Mesendoderm (in vitro differentiated cells): ENCODE measurements at regions not wholly inside any gene's neighbourhood (a gene's known extent, or its start where the extent isn't known, plus 50 kb on each side); places are given as distances from the start of the nearest gene placed in this dataset.
A peak's percentile ranks its signal among the peaks of the same experiment; 100 is the strongest.

Experiments used
- DNase-seq: peaks from one replicate; pipeline ENCODE4 v3.0.0; 2013
- H2AK5ac ChIP-seq: 2 replicates; pipeline ENCODE4 v1.6.1; 2013; ENCODE audit warnings: low read length, inconsistent platforms
- H2BK120ac ChIP-seq: 2 replicates; pipeline ENCODE4 v1.6.1; 2013; ENCODE audit warnings: low read depth, mild to moderate bottlenecking, low read length, moderate library complexity, mixed read lengths
- H2BK15ac ChIP-seq: replicated peaks from 2 replicates; pipeline ENCODE4 v1.6.1; 2013; ENCODE audit warnings: low read depth, mild to moderate bottlenecking, moderate library complexity
- H2BK5ac ChIP-seq: 2 replicates; pipeline ENCODE4 v1.6.1; 2013; ENCODE audit warnings: low read length, inconsistent platforms
- H3K18ac ChIP-seq: 2 replicates; pipeline ENCODE4 v1.6.1; 2013; ENCODE audit warnings: mild to moderate bottlenecking, low read length, mixed read lengths
- H3K23ac ChIP-seq: one replicate; pipeline ENCODE4 v1.6.1; 2013; ENCODE audit warnings: low read length
- H3K27ac ChIP-seq: 2 replicates; pipeline ENCODE4 v1.5.1; 2013; ENCODE audit warnings: low read depth, mild to moderate bottlenecking, inconsistent platforms, low read length, moderate library complexity
- H3K27me3 ChIP-seq: 2 replicates; pipeline ENCODE4 v1.6.1; 2013; ENCODE audit warnings: low read length, control low read depth, mild to moderate bottlenecking, inconsistent platforms; ENCODE audit not compliant: insufficient read depth, poor library complexity
- H3K36me3 ChIP-seq: 2 replicates; pipeline ENCODE4 v1.6.1; 2013; ENCODE audit warnings: low read length, inconsistent platforms; ENCODE audit not compliant: control insufficient read depth, insufficient read depth
- H3K4ac ChIP-seq: one replicate; pipeline ENCODE4 v1.6.1; 2013; ENCODE audit warnings: low read depth, mild to moderate bottlenecking, low read length, moderate library complexity
- H3K4me1 ChIP-seq: 2 replicates; pipeline ENCODE4 v1.6.1; 2013; ENCODE audit warnings: low read depth, low read length, inconsistent platforms; ENCODE audit not compliant: control insufficient read depth
- H3K4me2 ChIP-seq: 2 replicates; pipeline ENCODE4 v1.6.1; 2013; ENCODE audit warnings: low read length
- H3K4me3 ChIP-seq: 2 replicates; pipeline ENCODE4 v1.5.1; 2013; ENCODE audit warnings: mild to moderate bottlenecking, low read length
- H3K56ac ChIP-seq: one replicate; pipeline ENCODE4 v1.6.1; 2013; ENCODE audit warnings: low read length
- H3K79me1 ChIP-seq: 2 replicates; pipeline ENCODE4 v1.6.1; 2013; ENCODE audit warnings: low read length, inconsistent platforms
- H3K79me2 ChIP-seq: 2 replicates; pipeline ENCODE4 v1.6.1; 2013; ENCODE audit warnings: mild to moderate bottlenecking, low read length; ENCODE audit not compliant: control insufficient read depth, insufficient read depth
- H3K9ac ChIP-seq: 2 replicates; pipeline ENCODE4 v1.6.1; 2013; ENCODE audit warnings: low read length, inconsistent platforms
- H4K5ac ChIP-seq: one replicate; pipeline ENCODE4 v1.6.1; 2013; ENCODE audit warnings: low read length
- H4K8ac ChIP-seq: one replicate; pipeline ENCODE4 v1.6.1; 2013; ENCODE audit warnings: low read depth, mild to moderate bottlenecking, control low read depth, low read length, moderate library complexity
- WGBS: extraction: QIAGEN DNeasy Blood & Tissue Kit; methylation state at CpG from one replicate; pipeline ENCODE4 v1.1.7; 2013; ENCODE audit warnings: low lambda C conversion rate, missing lambda C conversion rate; ENCODE audit not compliant: insufficient coverage; ENCODE audit errors: extremely low coverage; 5-methylcytosine and 5-hydroxymethylcytosine counted together

GRCh38 chr4:14695095-14695845 is 307.0 kb upstream of the CPEB2 start:
- Histone ChIP-seq H3K18ac (no peak overlapping the region), H3K9ac (no peak overlapping the region), H3K27ac (no peak overlapping the region), H3K27me3 (no peaks in the 10 kb centered on the region), H3K79me1 (no peaks in the 10 kb centered on the region), H3K4me3 (no peak overlapping the region), H3K79me2 (no peaks in the 10 kb centered on the region), H3K36me3 (no peaks in the 10 kb centered on the region), H3K4me1 (no peaks in the 10 kb centered on the region), H3K4me2 (no peak overlapping the region), H3K4ac (no peak overlapping the region), H3K56ac (no peak overlapping the region), H2AK5ac (no peak overlapping the region), H2BK15ac (no peak overlapping the region), H4K5ac (no peak overlapping the region), H3K23ac (no peak overlapping the region), H2BK120ac (no peak overlapping the region), H2BK5ac (no peak overlapping the region), H4K8ac (no peak overlapping the region)
- 100% methylated on average over 2 of the region's 6 CpGs for WGBS
- peak; percentile 19 for DNase-seq

- H4K5ac ChIP-seq = no peak overlapping the region
- H3K27ac ChIP-seq = no peak overlapping the region
- H3K79me1 ChIP-seq = no peaks in the 10 kb centered on the region
- no peak overlapping the region for H3K56ac ChIP-seq
- H2BK5ac ChIP-seq = no peak overlapping the region
- H3K9ac ChIP-seq = no peak overlapping the region
- no peak overlapping the region for H3K23ac ChIP-seq
- no peak overlapping the region for H3K4me2 ChIP-seq
- no peaks in the 10 kb centered on the region for H3K36me3 ChIP-seq
- no peak overlapping the region for H3K4me3 ChIP-seq
- no peaks in the 10 kb centered on the region for H3K79me2 ChIP-seq
- H3K18ac ChIP-seq = no peak overlapping the region
- H3K4me1 ChIP-seq = no peaks in the 10 kb centered on the region
- H2BK15ac ChIP-seq = no peak overlapping the region
- no peak overlapping the region for H3K4ac ChIP-seq
- H3K27me3 ChIP-seq = no peaks in the 10 kb centered on the region
- H4K8ac ChIP-seq = no peak overlapping the region
- DNase-seq = no peak
- no peak overlapping the region for H2BK120ac ChIP-seq
- H2AK5ac ChIP-seq = no peak overlapping the region
These were observed 302.2 kb upstream of the CPEB2 start for GRCh38 chr4:14700083-14700482.

GRCh38 chr4:14700544-14700943 is 301.7 kb upstream of the CPEB2 start:
- WGBS = no CpG with 5 or more reads among the region's 3 CpGs
- no peak overlapping the region for H2AK5ac ChIP-seq
- no peak overlapping the region for H3K9ac ChIP-seq
- no peak overlapping the region for H3K4me3 ChIP-seq
- H3K79me2 ChIP-seq = no peaks in the 10 kb centered on the region
- H3K4ac ChIP-seq = no peak overlapping the region
- H3K4me2 ChIP-seq = no peak overlapping the region
- H3K23ac ChIP-seq = no peak overlapping the region
- H3K27me3 ChIP-seq = no peaks in the 10 kb centered on the region
- no peak overlapping the region for H3K27ac ChIP-seq
- H2BK5ac ChIP-seq = no peak overlapping the region
- no peak overlapping the region for H2BK120ac ChIP-seq
- no peak overlapping the region for H4K8ac ChIP-seq
- H3K79me1 ChIP-seq = no peaks in the 10 kb centered on the region
- H3K4me1 ChIP-seq = no peaks in the 10 kb centered on the region
- H4K5ac ChIP-seq = no peak overlapping the region
- H3K56ac ChIP-seq = no peak overlapping the region
- no peaks in the 10 kb centered on the region for H3K36me3 ChIP-seq
- H3K18ac ChIP-seq = no peak overlapping the region
- DNase-seq = no peak
- no peak overlapping the region for H2BK15ac ChIP-seq

GRCh38 chr4:14701389-14701788 is 300.9 kb upstream of the CPEB2 start:
- no peak overlapping the region for H3K9ac ChIP-seq
- no peak overlapping the region for H3K18ac ChIP-seq
- WGBS = no CpG with 5 or more reads among the region's 2 CpGs
- H3K27ac ChIP-seq = no peak overlapping the region
- no peak overlapping the region for H4K5ac ChIP-seq
- H3K4me3 ChIP-seq = no peak overlapping the region
- H2BK15ac ChIP-seq = no peak overlapping the region
- H3K36me3 ChIP-seq = no peaks in the 10 kb centered on the region
- H3K23ac ChIP-seq = no peak overlapping the region
- H3K56ac ChIP-seq = no peak overlapping the region
- DNase-seq = no peak
- H3K27me3 ChIP-seq = no peaks in the 10 kb centered on the region
- no peaks in the 10 kb centered on the region for H3K79me2 ChIP-seq
- H3K4me2 ChIP-seq = no peak overlapping the region
- H3K79me1 ChIP-seq = no peaks in the 10 kb centered on the region
- H3K4ac ChIP-seq = no peak overlapping the region
- H3K4me1 ChIP-seq = no peaks in the 10 kb centered on the region
- H2BK120ac ChIP-seq = no peak overlapping the region
- H2AK5ac ChIP-seq = no peak overlapping the region
- no peak overlapping the region for H2BK5ac ChIP-seq
- no peak overlapping the region for H4K8ac ChIP-seq

- Histone ChIP-seq H3K79me1 (no peaks in the 10 kb centered on the region), H3K9ac (no peak overlapping the region), H3K79me2 (no peaks in the 10 kb centered on the region), H3K4me2 (no peak overlapping the region), H2BK120ac (no peak overlapping the region), H2AK5ac (no peak overlapping the region), H3K27me3 (no peaks in the 10 kb centered on the region), H3K4ac (no peak overlapping the region), H3K23ac (no peak overlapping the region), H3K4me3 (no peak overlapping the region), H3K36me3 (no peaks in the 10 kb centered on the region), H2BK15ac (no peak overlapping the region), H3K56ac (no peak overlapping the region), H3K18ac (no peak overlapping the region), H4K5ac (no peak overlapping the region), H2BK5ac (no peak overlapping the region), H4K8ac (no peak overlapping the region), H3K27ac (no peak overlapping the region), H3K4me1 (no peaks in the 10 kb centered on the region)
- WGBS = no CpG with 5 or more reads among the region's 1 CpG
- no peak for DNase-seq
These were observed 300.4 kb upstream of the CPEB2 start for GRCh38 chr4:14701896-14702295.

GRCh38 chr4:14708574-14708973 is 293.7 kb upstream of the CPEB2 start:
- Histone ChIP-seq H3K27me3 (no peaks in the 10 kb centered on the region), H4K8ac (no peak overlapping the region), H3K9ac (no peak overlapping the region), H3K4ac (no peak overlapping the region), H3K18ac (no peak overlapping the region), H3K4me3 (no peak overlapping the region), H3K79me2 (no peaks in the 10 kb centered on the region), H2BK15ac (no peak overlapping the region), H2AK5ac (no peak overlapping the region), H3K36me3 (no peaks in the 10 kb centered on the region), H2BK5ac (no peak overlapping the region), H3K56ac (no peak overlapping the region), H3K4me1 (no peaks in the 10 kb centered on the region), H2BK120ac (no peak overlapping the region), H3K23ac (no peak overlapping the region), H3K27ac (no peak overlapping the region), H4K5ac (no peak overlapping the region), H3K79me1 (no peaks in the 10 kb centered on the region), H3K4me2 (no peak overlapping the region)
- no peak for DNase-seq
